Tibial artery (tissue), 4 donors: ENCODE measurements at regions not wholly inside any gene's neighbourhood (a gene's known extent, or its start where the extent isn't known, plus 50 kb on each side); places are given as distances from the start of the nearest gene placed in this dataset.

Experiments
- DNase-seq, 2 donors: peaks; one replicate each; pipeline ENCODE4 v3.0.0-alpha.2; 2019
- H3K27ac ChIP-seq, 2 donors: fragments of 200-600 bp; sonication (generic) in 1 of 2; 1 replicate in 1 of 2; 2 replicates in 1 of 2; pipeline ENCODE4 v1.5.1; 2018 to 2019; ENCODE audit warnings: mild to moderate bottlenecking in 1 of 2
- H3K27me3 ChIP-seq, 2 donors: fragments of 200-600 bp; sonication (generic) in 1 of 2; one replicate each; pipeline versions ENCODE4 v1.5.1 to v1.6.0; 2016 to 2019
- H3K36me3 ChIP-seq, 3 donors: fragments of 200-600 bp; sonication (generic) in 2 of 3; one replicate each; pipeline ENCODE4 v1.5.1; 2016 to 2019; ENCODE audit warnings: mild to moderate bottlenecking in 2 of 3
- H3K4me1 ChIP-seq, 4 donors: fragments of 200-600 bp; sonication (generic) in 2 of 4; 1 replicate in 3 of 4; 2 replicates in 1 of 4; pipeline ENCODE4 v1.5.1; 2016 to 2019
- H3K4me3 ChIP-seq, 2 donors: fragments of 200-600 bp; sonication (generic) in 1 of 2; 1 replicate in 1 of 2; 2 replicates in 1 of 2; pipeline ENCODE4 v1.5.1; 2018 to 2019; ENCODE audit warnings: mild to moderate bottlenecking in 2 of 2
- H3K9me3 ChIP-seq, 3 donors: fragments of 200-600 bp; sonication (generic) in 1 of 3; one replicate each; pipeline ENCODE4 v1.5.1; 2016 to 2019
- CTCF ChIP-seq, 2 experiments: fragments of 200-600 bp in 1 of 2; fragments of 450-650 bp in 1 of 2; IDR thresholded peaks; one replicate each; pipeline ENCODE4 v1.5.1; 2017 to 2019; ENCODE audit warnings: antibody characterized with exemption in 2 of 2, mild to moderate bottlenecking in 1 of 2, moderate library complexity in 1 of 2
- intact Hi-C: fragments of 100-400 bp; cut with DNase I; formaldehyde crosslinking; loops from one replicate; pipeline ENCODE4 v1.15.0; 2023; ENCODE audit warnings: low total_unique reads

DNA sequence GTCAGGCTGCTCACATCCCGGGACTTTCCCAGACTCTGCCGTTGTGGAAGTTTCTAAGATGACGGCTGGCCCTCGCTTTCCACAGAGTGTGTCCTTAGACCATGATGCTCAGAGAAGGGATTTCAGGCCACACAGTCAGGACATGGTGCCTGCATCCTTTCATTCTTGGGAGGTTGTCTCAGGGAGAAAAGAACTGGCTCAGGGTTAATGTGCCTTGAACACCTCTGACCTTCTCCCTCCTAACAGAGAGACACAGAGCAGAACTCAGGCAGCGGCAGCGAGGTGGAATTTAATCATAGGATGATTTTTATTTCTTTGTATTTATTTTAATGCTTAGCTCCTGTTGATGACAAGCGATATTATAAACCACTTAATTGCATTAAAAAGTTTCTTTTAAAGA is 96.9 kb upstream of the ATP2B2 start:
- Histone ChIP-seq H3K27ac (no peak overlapping the region), H3K27me3 (peaks cover 0 to 3% of the 10 kb centered on the region in 2 donors), H3K36me3 (no peaks in the 10 kb centered on the region), H3K4me1 (no peaks in the 10 kb centered on the region), H3K9me3 (no peaks in the 10 kb centered on the region), H3K4me3 (no peak overlapping the region)
- intact Hi-C loops = no loop called here
- no peak for DNase-seq
- TF ChIP-seq CTCF (IDR thresholded peaks at IDR 0.05) = no peak

- no peak overlapping the region for H3K27ac ChIP-seq
- no peaks in the 10 kb centered on the region for H3K4me1 ChIP-seq
- no peaks in the 10 kb centered on the region for H3K9me3 ChIP-seq
- no peak overlapping the region for H3K4me3 ChIP-seq
- H3K27me3 ChIP-seq = peaks cover 0 to 6% of the 10 kb centered on the region in 2 donors
- no peak for DNase-seq
- TF ChIP-seq CTCF (IDR thresholded peaks at IDR 0.05) = no peak
- no peaks in the 10 kb centered on the region for H3K36me3 ChIP-seq
- intact Hi-C loops = no loop called here
Measured at GRCh38 chr3:10602769-10603768, 97.7 kb upstream of the ATP2B2 start.

DNA sequence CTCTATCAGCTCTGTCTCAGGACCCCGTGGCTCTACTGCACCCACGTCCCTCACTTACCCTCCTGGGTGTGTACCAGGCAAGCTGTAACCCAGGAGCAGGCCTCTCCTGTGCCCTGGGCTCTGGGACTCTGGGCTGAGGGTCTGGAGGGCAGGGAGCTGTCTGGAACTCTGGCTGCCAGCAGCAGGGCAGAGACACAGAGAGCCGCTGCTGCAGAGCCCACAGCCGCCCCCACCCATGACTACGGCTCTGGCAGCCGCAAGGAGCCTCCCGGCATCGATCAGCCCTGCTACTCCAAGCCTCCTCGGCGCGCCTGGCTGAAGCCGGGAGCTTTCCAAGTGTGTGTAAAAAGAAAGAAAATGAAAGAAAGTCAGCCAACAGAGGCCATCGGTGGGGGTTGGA is 103.7 kb upstream of the ATP2B2 start:
- Histone ChIP-seq H3K27me3 (peaks cover 0 to 21% of the 10 kb centered on the region in 2 donors), H3K4me1 (no peaks in the 10 kb centered on the region), H3K27ac (no peak overlapping the region), H3K4me3 (no peak overlapping the region), H3K9me3 (peaks cover 0 to 7% (median 0%) of the 10 kb centered on the region in 3 donors), H3K36me3 (no peaks in the 10 kb centered on the region)
- TF ChIP-seq CTCF (IDR thresholded peaks at IDR 0.05) = no peak
- intact Hi-C loops = no loop called here
- DNase-seq = no peak

DNA sequence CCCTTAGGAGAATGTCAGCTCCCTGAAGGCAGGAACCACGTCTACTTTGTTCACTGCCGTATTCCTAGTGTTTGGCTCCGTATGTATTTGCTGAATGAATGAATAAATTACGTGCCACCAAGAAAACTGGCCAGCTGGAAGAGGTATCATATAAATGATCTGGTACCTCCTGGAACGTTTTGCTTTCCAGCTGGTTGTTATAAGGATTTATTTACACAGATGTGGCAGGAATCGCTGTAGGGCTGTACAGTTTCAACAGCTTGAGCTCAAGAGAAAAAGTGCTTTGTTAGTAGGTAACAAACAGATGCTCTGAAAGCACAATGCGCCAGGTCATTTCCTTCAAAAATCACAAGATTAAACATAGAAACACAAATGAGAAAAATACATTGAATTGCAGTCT is 108.8 kb upstream of the ATP2B2 start:
- no peaks in the 10 kb centered on the region for H3K36me3 ChIP-seq
- peaks cover 0 to 7% (median 0%) of the 10 kb centered on the region in 3 donors for H3K9me3 ChIP-seq
- intact Hi-C loops = no loop called here
- DNase-seq = no peak
- no peak for TF ChIP-seq CTCF (IDR thresholded peaks at IDR 0.05)
- H3K27ac ChIP-seq = no peak overlapping the region
- H3K4me3 ChIP-seq = no peak overlapping the region
- H3K27me3 ChIP-seq = peaks cover 0 to 22% of the 10 kb centered on the region in 2 donors
- no peaks in the 10 kb centered on the region for H3K4me1 ChIP-seq

DNA sequence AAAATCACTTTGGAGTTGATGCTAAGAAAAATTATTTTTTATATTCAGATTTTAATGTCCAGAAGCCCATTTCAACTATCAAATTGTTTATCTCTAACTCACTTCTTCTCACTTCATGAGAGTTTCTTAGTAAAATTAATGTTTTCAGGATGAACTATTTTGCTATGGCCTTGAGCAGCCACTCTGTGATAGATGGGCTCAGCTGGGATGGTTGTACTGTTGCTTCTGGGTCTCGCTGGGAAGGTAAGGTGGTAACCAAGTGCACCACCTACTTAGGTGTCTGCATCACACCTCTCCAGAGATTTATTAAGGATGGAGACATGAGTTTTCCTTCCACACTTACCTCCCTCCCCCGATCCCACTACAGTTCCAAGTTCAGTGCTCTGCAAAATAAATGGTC is 110.3 kb upstream of the ATP2B2 start:
- no peak overlapping the region for H3K4me3 ChIP-seq
- intact Hi-C loops = no loop called here
- H3K4me1 ChIP-seq = no peaks in the 10 kb centered on the region
- no peaks in the 10 kb centered on the region for H3K36me3 ChIP-seq
- H3K27me3 ChIP-seq = peaks cover 0 to 28% of the 10 kb centered on the region in 2 donors
- no peak overlapping the region for H3K27ac ChIP-seq
- no peak for TF ChIP-seq CTCF (IDR thresholded peaks at IDR 0.05)
- DNase-seq = no peak
- H3K9me3 ChIP-seq = peaks cover 0 to 7% (median 0%) of the 10 kb centered on the region in 3 donors
